ENCODE measurements at regions not wholly inside any gene's neighbourhood (a gene's known extent, or its start where the extent isn't known, plus 50 kb on each side); places are given as distances from the start of the nearest gene placed in this dataset.

- H3K27me3 ChIP-seq = no peaks in the 10 kb centered on the region
- no peak overlapping the region for H3K4me3 ChIP-seq
- H3K4me1 ChIP-seq = no peaks in the 10 kb centered on the region
- H3K27ac ChIP-seq = no peak overlapping the region
- H3K9me3 ChIP-seq = peaks cover 0 to 4% (median 1%) of the 10 kb centered on the region in 4 donors
- no peak for TF ChIP-seq CTCF (IDR thresholded peaks at IDR 0.05)
- no peak for TF ChIP-seq POLR2A (IDR thresholded peaks at IDR 0.05)
- TF ChIP-seq EP300 (IDR thresholded peaks at IDR 0.05) = no peak
- TF ChIP-seq POLR2AphosphoS5 (IDR thresholded peaks at IDR 0.05) = no peak
- intact Hi-C loops (cut with DNase I) = no loop called here
- DNase-seq = no peak
- no peaks in the 10 kb centered on the region for H3K36me3 ChIP-seq
Observed at GRCh38 chr17:54736573-54736972, 164.1 kb upstream of the TOM1L1 start.

GRCh38 chr17:54738496-54738895, 162.2 kb upstream of the TOM1L1 start:
- Histone ChIP-seq H3K27me3 (no peaks in the 10 kb centered on the region), H3K4me3 (no peak overlapping the region), H3K4me1 (no peaks in the 10 kb centered on the region), H3K27ac (no peak overlapping the region), H3K9me3 (peaks cover 0 to 4% (median 0%) of the 10 kb centered on the region in 4 donors), H3K36me3 (no peaks in the 10 kb centered on the region)
- TF ChIP-seq POLR2AphosphoS5 (IDR thresholded peaks at IDR 0.05) (no peak), CTCF (IDR thresholded peaks at IDR 0.05) (no peak), POLR2A (IDR thresholded peaks at IDR 0.05) (no peak), EP300 (IDR thresholded peaks at IDR 0.05) (no peak)
- no peak for DNase-seq
- intact Hi-C loops (cut with DNase I) = no loop called here
- WGBS, 2 donors = 74 to 86% methylated on average over 1 of the region's 1 CpG

- no peak overlapping the region for H3K27ac ChIP-seq
- WGBS, 2 donors = 31 to 74% methylated on average over 1 of the region's 1 CpG
Observed at GRCh38 chr17:54744750-54745149, 155.9 kb upstream of the TOM1L1 start.

GRCh38 chr17:54745239-54745638, 155.4 kb upstream of the TOM1L1 start:
- TF ChIP-seq CTCF (IDR thresholded peaks at IDR 0.05) (no peak), EP300 (IDR thresholded peaks at IDR 0.05) (no peak), POLR2AphosphoS5 (IDR thresholded peaks at IDR 0.05) (no peak), POLR2A (IDR thresholded peaks at IDR 0.05) (no peak)
- no peaks in the 10 kb centered on the region for H3K4me1 ChIP-seq
- DNase-seq = no peak
- no peaks in the 10 kb centered on the region for H3K27me3 ChIP-seq
- no peak overlapping the region for H3K4me3 ChIP-seq
- intact Hi-C loops (cut with DNase I) = no loop called here
- H3K9me3 ChIP-seq = peaks cover 0 to 12% (median 0%) of the 10 kb centered on the region in 4 donors
- no peaks in the 10 kb centered on the region for H3K36me3 ChIP-seq
- H3K27ac ChIP-seq = no peak overlapping the region

More at GRCh38 chr17:54744750-54745149, 155.9 kb upstream of the TOM1L1 start:
- DNase-seq = no peak
- no peak overlapping the region for H3K4me3 ChIP-seq
- H3K27me3 ChIP-seq = no peaks in the 10 kb centered on the region
- H3K9me3 ChIP-seq = peaks cover 0 to 12% (median 0%) of the 10 kb centered on the region in 4 donors
- no peaks in the 10 kb centered on the region for H3K36me3 ChIP-seq
- TF ChIP-seq EP300 (IDR thresholded peaks at IDR 0.05) (no peak), POLR2AphosphoS5 (IDR thresholded peaks at IDR 0.05) (no peak), CTCF (IDR thresholded peaks at IDR 0.05) (no peak), POLR2A (IDR thresholded peaks at IDR 0.05) (no peak)
- no peaks in the 10 kb centered on the region for H3K4me1 ChIP-seq
- intact Hi-C loops (cut with DNase I) = no loop called here

GRCh38 chr17:54745862-54746261, 154.8 kb upstream of the TOM1L1 start:
- H3K36me3 ChIP-seq = no peaks in the 10 kb centered on the region
- 72 to 74% methylated on average over 5 of the region's 5 CpGs for WGBS, 2 donors
- no peak overlapping the region for H3K27ac ChIP-seq
- H3K9me3 ChIP-seq = peaks cover 0 to 12% (median 0%) of the 10 kb centered on the region in 4 donors
- no peaks in the 10 kb centered on the region for H3K4me1 ChIP-seq
- intact Hi-C loops (cut with DNase I) = no loop called here
- no peak overlapping the region for H3K4me3 ChIP-seq
- no peak for TF ChIP-seq POLR2AphosphoS5 (IDR thresholded peaks at IDR 0.05)
- TF ChIP-seq CTCF (IDR thresholded peaks at IDR 0.05) = no peak
- DNase-seq = no peak
- H3K27me3 ChIP-seq = no peaks in the 10 kb centered on the region
